PC-9 (cell line): ENCODE measurements at regions not wholly inside any gene's neighbourhood (a gene's known extent, or its start where the extent isn't known, plus 50 kb on each side); places are given as distances from the start of the nearest gene placed in this dataset.
A peak's percentile ranks its signal among the peaks of the same experiment; 100 is the strongest.

Experiments used
- BruUV-seq: library from RNA; stranded (reverse); fragments of 400-500 nt; replicated peaks from 2 replicates; lab custom pipeline; 2021; lab: Mats Ljungman, UMichigan
- CTCF ChIA-PET: fragments of 300-600 bp; sonication (Branson Sonifier 250); formaldehyde crosslinking; loops from one replicate; lab custom pipeline; 2022; ENCODE audit warnings: antibody characterized with exemption; lab: Charles Lee
- POLR2A ChIA-PET: fragments of 300-600 bp; sonication (Branson Sonifier 250); formaldehyde crosslinking; loops from one replicate; lab custom pipeline; 2022; ENCODE audit warnings: antibody characterized with exemption; ENCODE audit not compliant: unreplicated experiment; lab: Charles Lee
- DNase-seq, 2 experiments: peaks; one replicate each; pipeline versions ENCODE4 v3.0.0 to v3.0.0-alpha.2; 2015 to 2022; ENCODE audit warnings: mixed read lengths in 1 of 2
- H2AFZ ChIP-seq: fragments of 200-600 bp; sonication (generic); 2 replicates; pipeline ENCODE4 v1.8.1; 2017; ENCODE audit warnings: antibody characterized with exemption
- H3F3A ChIP-seq: fragments of 200-600 bp; sonication (generic); 2 replicates; pipeline ENCODE4 v1.8.1; 2017; ENCODE audit warnings: antibody characterized with exemption, mild to moderate bottlenecking, low read depth; ENCODE audit not compliant: insufficient read depth
- H3K27ac ChIP-seq: fragments of 200-600 bp; sonication (generic); 2 replicates; pipeline ENCODE4 v1.6.1; 2016; ENCODE audit warnings: mixed run types
- H3K27me3 ChIP-seq: fragments of 200-600 bp; sonication (generic); 2 replicates; pipeline ENCODE4 v1.6.1; 2016; ENCODE audit warnings: low read depth, mixed run types; ENCODE audit not compliant: insufficient read depth
- H3K36me3 ChIP-seq: fragments of 200-600 bp; sonication (generic); 2 replicates; pipeline ENCODE4 v1.6.1; 2016; ENCODE audit warnings: low read depth, mixed run types
- H3K4me1 ChIP-seq: fragments of 200-600 bp; sonication (generic); replicated peaks from 2 replicates; pipeline ENCODE4 v1.6.1; 2016; ENCODE audit warnings: mixed run types; ENCODE audit not compliant: insufficient read depth
- H3K4me2 ChIP-seq: fragments of 200-600 bp; sonication (generic); 2 replicates; pipeline ENCODE4 v1.6.1; 2017; ENCODE audit warnings: mixed run types
- H3K4me3 ChIP-seq: fragments of 200-600 bp; sonication (generic); 2 replicates; pipeline ENCODE4 v1.6.1; 2016; ENCODE audit warnings: mixed run types
- H3K79me2 ChIP-seq: fragments of 200-600 bp; sonication (generic); 2 replicates; pipeline ENCODE4 v1.6.1; 2017; ENCODE audit warnings: low read depth, mixed run types
- H3K9me2 ChIP-seq: fragments of 200-600 bp; sonication (generic); 2 replicates; pipeline ENCODE4 v1.8.1; 2017; ENCODE audit warnings: mild to moderate bottlenecking; ENCODE audit not compliant: insufficient read depth
- H3K9me3 ChIP-seq: fragments of 200-600 bp; sonication (generic); 2 replicates; pipeline ENCODE4 v1.8.1; 2016; ENCODE audit warnings: low read depth; ENCODE audit not compliant: insufficient read depth
- H4K20me1 ChIP-seq: fragments of 200-600 bp; sonication (generic); 2 replicates; pipeline ENCODE4 v1.8.1; 2017; ENCODE audit not compliant: insufficient read depth
- EZH2 ChIP-seq: fragments of 200-600 bp; sonication (generic); IDR thresholded peaks from 2 replicates; pipeline ENCODE4 v1.8.0; 2017; ENCODE audit warnings: antibody characterized with exemption, low read depth
- intact Hi-C: fragments of 100-400 bp; cut with micrococcal nuclease; formaldehyde crosslinking; loops from one replicate; pipeline ENCODE4 v1.10.0; 2022; ENCODE audit not compliant: unreplicated experiment
- TF ChIP-seq, protein P1 (sequence below): fragments of 200-600 bp; sonication (generic); conservative IDR thresholded peaks from 2 replicates; pipeline ENCODE4 v1.6.1; 2017; ENCODE audit warnings: mixed run types, antibody characterized with exemption, mild to moderate bottlenecking, moderate library complexity

GRCh38 chr2:100754951-100755350 lies 65.0 kb upstream of the NPAS2 start:
- H2AFZ ChIP-seq, result no peak overlapping the region
- no peaks in the 10 kb centered on the region for H3K79me2 ChIP-seq
- no peak overlapping the region for H3K4me3 ChIP-seq
- intact Hi-C loops, result no loop called here
- no peak overlapping the region for H3K4me2 ChIP-seq
- H3K9me3 ChIP-seq, result peaks cover under 1% of the 10 kb centered on the region; the same call in 1 of the 2 replicates
- TF ChIP-seq, protein P1, sequence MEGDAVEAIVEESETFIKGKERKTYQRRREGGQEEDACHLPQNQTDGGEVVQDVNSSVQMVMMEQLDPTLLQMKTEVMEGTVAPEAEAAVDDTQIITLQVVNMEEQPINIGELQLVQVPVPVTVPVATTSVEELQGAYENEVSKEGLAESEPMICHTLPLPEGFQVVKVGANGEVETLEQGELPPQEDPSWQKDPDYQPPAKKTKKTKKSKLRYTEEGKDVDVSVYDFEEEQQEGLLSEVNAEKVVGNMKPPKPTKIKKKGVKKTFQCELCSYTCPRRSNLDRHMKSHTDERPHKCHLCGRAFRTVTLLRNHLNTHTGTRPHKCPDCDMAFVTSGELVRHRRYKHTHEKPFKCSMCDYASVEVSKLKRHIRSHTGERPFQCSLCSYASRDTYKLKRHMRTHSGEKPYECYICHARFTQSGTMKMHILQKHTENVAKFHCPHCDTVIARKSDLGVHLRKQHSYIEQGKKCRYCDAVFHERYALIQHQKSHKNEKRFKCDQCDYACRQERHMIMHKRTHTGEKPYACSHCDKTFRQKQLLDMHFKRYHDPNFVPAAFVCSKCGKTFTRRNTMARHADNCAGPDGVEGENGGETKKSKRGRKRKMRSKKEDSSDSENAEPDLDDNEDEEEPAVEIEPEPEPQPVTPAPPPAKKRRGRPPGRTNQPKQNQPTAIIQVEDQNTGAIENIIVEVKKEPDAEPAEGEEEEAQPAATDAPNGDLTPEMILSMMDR, result no peak
- TF ChIP-seq EZH2, result no peak
- H3K27me3 ChIP-seq, result no peaks in the 10 kb centered on the region
- POLR2A ChIA-PET, result interaction anchor here (0.7 kb wide), 1 partner anchor 46 kb away, joined by 4 read pairs; no protein-coding TSS in a partner anchor
- no peak for DNase-seq
- CTCF ChIA-PET, result no interaction called here
- H3K9me2 ChIP-seq, result no peaks in the 10 kb centered on the region
- no peak overlapping the region for H3K27ac ChIP-seq
- H3K4me1 ChIP-seq, result peaks cover 55% of the 10 kb centered on the region
- H3F3A ChIP-seq, result peaks cover 38% of the 10 kb centered on the region
- no peaks in the 10 kb centered on the region for H4K20me1 ChIP-seq
- no TSS peak for BruUV-seq
- H3K36me3 ChIP-seq, result no peaks in the 10 kb centered on the region

GRCh38 chr2:100755441-100755840 lies 64.5 kb upstream of the NPAS2 start:
- H3K4me3 ChIP-seq, result no peak overlapping the region
- intact Hi-C loops, result no loop called here
- DNase-seq, result peak in 1 of 2 experiments; percentile 64
- BruUV-seq, result no TSS peak
- H3K9me2 ChIP-seq, result no peaks in the 10 kb centered on the region
- H2AFZ ChIP-seq, result no peak overlapping the region
- no peaks in the 10 kb centered on the region for H4K20me1 ChIP-seq
- H3K36me3 ChIP-seq, result no peaks in the 10 kb centered on the region
- ChIA-PET POLR2A (interaction anchor here (0.7 kb wide), 1 partner anchor 46 kb away, joined by 4 read pairs; no protein-coding TSS in a partner anchor), CTCF (no interaction called here)
- no peak overlapping the region for H3K4me2 ChIP-seq
- H3K9me3 ChIP-seq, result no peaks in the 10 kb centered on the region
- no peaks in the 10 kb centered on the region for H3K79me2 ChIP-seq
- H3K4me1 ChIP-seq, result peaks cover 55% of the 10 kb centered on the region
- TF ChIP-seq, protein P1, result no peak
- TF ChIP-seq EZH2, result no peak
- H3K27me3 ChIP-seq, result no peaks in the 10 kb centered on the region
- H3F3A ChIP-seq, result peaks cover 38% of the 10 kb centered on the region
- no peak overlapping the region for H3K27ac ChIP-seq

GRCh38 chr2:100756704-100757103 lies 63.2 kb upstream of the NPAS2 start:
- H3K9me2 ChIP-seq, result no peaks in the 10 kb centered on the region
- CTCF ChIA-PET, result no interaction called here
- peaks cover 61% of the 10 kb centered on the region for H3K4me1 ChIP-seq
- no TSS peak for BruUV-seq
- no peaks in the 10 kb centered on the region for H3K27me3 ChIP-seq
- no peak overlapping the region for H3K27ac ChIP-seq
- H4K20me1 ChIP-seq, result no peaks in the 10 kb centered on the region
- H3K4me3 ChIP-seq, result no peak overlapping the region
- intact Hi-C loops, result no loop called here
- no peak overlapping the region for H2AFZ ChIP-seq
- POLR2A ChIA-PET, result interaction anchor here (0.7 kb wide), 1 partner anchor 110 kb away, joined by 3 read pairs; no protein-coding TSS in a partner anchor
- no peaks in the 10 kb centered on the region for H3K9me3 ChIP-seq
- no peak overlapping the region for H3K4me2 ChIP-seq
- TF ChIP-seq, protein P1, result no peak
- TF ChIP-seq EZH2, result no peak
- H3F3A ChIP-seq, result peaks cover 40% of the 10 kb centered on the region
- no peaks in the 10 kb centered on the region for H3K36me3 ChIP-seq
- no peaks in the 10 kb centered on the region for H3K79me2 ChIP-seq
- DNase-seq, result no peak
